A673 (cell line): ENCODE measurements at regions not wholly inside any gene's neighbourhood (a gene's known extent, or its start where the extent isn't known, plus 50 kb on each side); places are given as distances from the start of the nearest gene placed in this dataset.

Experiments used
- BruUV-seq: library from RNA; stranded (reverse); fragments of 400-500 nt; replicated peaks from 2 replicates; lab custom pipeline; 2021; lab: Mats Ljungman, UMichigan
- CTCF ChIA-PET: fragments of 300-600 bp; sonication (Branson Sonifier 250); formaldehyde crosslinking; loops from one replicate; lab custom pipeline; 2022; ENCODE audit warnings: antibody characterized with exemption; lab: Charles Lee
- POLR2A ChIA-PET: fragments of 300-600 bp; sonication (Branson Sonifier 250); formaldehyde crosslinking; loops from one replicate; lab custom pipeline; 2022; ENCODE audit warnings: antibody characterized with exemption; ENCODE audit not compliant: low non-redundant PET; lab: Charles Lee
- DNase-seq: peaks from one replicate; pipeline ENCODE4 v3.0.0-alpha.2; 2015; ENCODE audit warnings: low spot score
- H3K27ac ChIP-seq: fragments of 200-600 bp; sonication (generic); 2 replicates; pipeline ENCODE4 v1.5.1; 2016; ENCODE audit warnings: mixed run types, low read depth, mild to moderate bottlenecking, mixed read lengths, antibody characterized with exemption, low read length; ENCODE audit not compliant: poor library complexity, severe bottlenecking
- H3K27me3 ChIP-seq: fragments of 200-600 bp; sonication (generic); replicated peaks from 2 replicates; pipeline ENCODE4 v1.6.1; 2017; ENCODE audit warnings: mixed run types, low read depth, mild to moderate bottlenecking, mixed read lengths, antibody characterized with exemption, low read length; ENCODE audit not compliant: insufficient read depth, poor library complexity
- H3K36me3 ChIP-seq: fragments of 200-600 bp; sonication (generic); 2 replicates; pipeline ENCODE4 v1.6.1; 2016; ENCODE audit warnings: mixed run types, mild to moderate bottlenecking, mixed read lengths, antibody characterized with exemption, low read length; ENCODE audit not compliant: insufficient read depth, poor library complexity, severe bottlenecking
- H3K4me1 ChIP-seq: fragments of 200-600 bp; sonication (generic); 2 replicates; pipeline ENCODE4 v1.6.1; 2017; ENCODE audit warnings: mixed run types, mild to moderate bottlenecking, mixed read lengths, antibody characterized with exemption, low read length; ENCODE audit not compliant: insufficient read depth, poor library complexity, severe bottlenecking
- H3K4me3 ChIP-seq: fragments of 200-600 bp; sonication (generic); 2 replicates; pipeline ENCODE4 v1.5.1; 2016; ENCODE audit warnings: low read depth, mixed run types, mild to moderate bottlenecking, mixed read lengths, low read length; ENCODE audit not compliant: poor library complexity, severe bottlenecking
- H3K9me3 ChIP-seq: fragments of 200-600 bp; sonication (generic); 2 replicates; pipeline ENCODE4 v1.6.1; 2016; ENCODE audit warnings: mixed run types, low read depth, mild to moderate bottlenecking, mixed read lengths, antibody characterized with exemption, low read length; ENCODE audit not compliant: poor library complexity, severe bottlenecking
- CTCF ChIP-seq: fragments of 300-800, 200-600 bp; sonication (generic); conservative IDR thresholded peaks from 2 replicates; pipeline ENCODE4 v1.5.1; 2017; ENCODE audit warnings: low read depth, mild to moderate bottlenecking, antibody characterized with exemption, low read length, moderate library complexity, mixed read lengths
- EZH2 ChIP-seq: fragments of 200-600 bp; sonication (generic); IDR thresholded peaks from 2 replicates; pipeline ENCODE4 v1.6.1; 2017; ENCODE audit warnings: borderline replicate concordance, low read depth, mild to moderate bottlenecking, mixed read lengths, antibody characterized with exemption, low read length; ENCODE audit not compliant: poor library complexity, severe bottlenecking
- intact Hi-C: fragments of 100-400 bp; cut with micrococcal nuclease; formaldehyde crosslinking; loops from one replicate; pipeline ENCODE4 v1.10.0; 2022; ENCODE audit not compliant: unreplicated experiment

- Histone ChIP-seq H3K4me1 (no peaks in the 10 kb centered on the region), H3K36me3 (no peaks in the 10 kb centered on the region), H3K27me3 (no peaks in the 10 kb centered on the region), H3K27ac (no peak overlapping the region), H3K9me3 (no peaks in the 10 kb centered on the region), H3K4me3 (no peak overlapping the region)
- intact Hi-C loops = no loop called here
- TF ChIP-seq CTCF = no peak
- TF ChIP-seq EZH2 = no peak
- CTCF ChIA-PET = no interaction called here
- DNase-seq = no peak
- BruUV-seq = no TSS peak
- POLR2A ChIA-PET = no interaction called here
These were observed 482.5 kb downstream of the STK39 start for GRCh38 chr2:167764772-167765341.

GRCh38 chr2:167761465-167762136 lies 485.8 kb downstream of the STK39 start:
- POLR2A ChIA-PET = no interaction called here
- CTCF ChIA-PET = no interaction called here
- Histone ChIP-seq H3K9me3 (no peaks in the 10 kb centered on the region), H3K4me3 (no peak overlapping the region), H3K4me1 (no peaks in the 10 kb centered on the region), H3K27ac (no peak overlapping the region), H3K36me3 (no peaks in the 10 kb centered on the region), H3K27me3 (no peaks in the 10 kb centered on the region)
- TF ChIP-seq CTCF (no peak), EZH2 (no peak)
- no peak for DNase-seq
- intact Hi-C loops = no loop called here
- BruUV-seq = no TSS peak

- no peaks in the 10 kb centered on the region for H3K27me3 ChIP-seq
- CTCF ChIA-PET = no interaction called here
- H3K4me3 ChIP-seq = no peak overlapping the region
- H3K36me3 ChIP-seq = no peaks in the 10 kb centered on the region
- no peaks in the 10 kb centered on the region for H3K9me3 ChIP-seq
- BruUV-seq = no TSS peak
- H3K27ac ChIP-seq = no peak overlapping the region
- H3K4me1 ChIP-seq = no peaks in the 10 kb centered on the region
- POLR2A ChIA-PET = no interaction called here
- no peak for DNase-seq
- TF ChIP-seq CTCF (no peak), EZH2 (no peak)
- intact Hi-C loops = no loop called here
These were observed 487.9 kb downstream of the STK39 start for GRCh38 chr2:167759531-167759930.
